ENCODE measurements at regions not wholly inside any gene's neighbourhood (a gene's known extent, or its start where the extent isn't known, plus 50 kb on each side); places are given as distances from the start of the nearest gene placed in this dataset.

GRCh38 chr17:5773816-5774360, 189.6 kb upstream of the NLRP1 start:
- ATAC-seq (ENCODE audit: insufficient read depth, low FRiP score) (no peak), DNase-seq (peak in 2 of 3 donors; percentile 11 to 13)
- H3K4me3 ChIP-seq, result no peak overlapping the region
- 62 to 86% methylated on average over 7 of the region's 7 CpGs for WGBS, 2 donors
- no peaks in the 10 kb centered on the region for H3K36me3 ChIP-seq (ENCODE audit: control insufficient read depth in 4 of 4, insufficient read depth in 4 of 4, low read length in 4 of 4)
- no peak overlapping the region for H3K9ac ChIP-seq (ENCODE audit: insufficient read depth in 1 of 2, low read length in 2 of 2)
- peaks cover 0 to 10% (median 5%) of the 10 kb centered on the region in 5 donors for H3K4me1 ChIP-seq (ENCODE audit: control insufficient read depth in 5 of 5, insufficient read depth in 5 of 5, low read length in 5 of 5)
- no peaks in the 10 kb centered on the region for H3K9me3 ChIP-seq (ENCODE audit: control insufficient read depth in 4 of 4, insufficient read depth in 3 of 4, low read length in 3 of 4)
- H3K27me3 ChIP-seq (ENCODE audit: control insufficient read depth in 3 of 3, insufficient read depth in 3 of 3, low read length in 2 of 3), result peaks cover 0 to 5% (median 0%) of the 10 kb centered on the region in 3 donors
- no peak overlapping the region for H3K27ac ChIP-seq (ENCODE audit: low read depth in 1 of 2, low read length in 1 of 2)
- TF ChIP-seq, protein P1, sequence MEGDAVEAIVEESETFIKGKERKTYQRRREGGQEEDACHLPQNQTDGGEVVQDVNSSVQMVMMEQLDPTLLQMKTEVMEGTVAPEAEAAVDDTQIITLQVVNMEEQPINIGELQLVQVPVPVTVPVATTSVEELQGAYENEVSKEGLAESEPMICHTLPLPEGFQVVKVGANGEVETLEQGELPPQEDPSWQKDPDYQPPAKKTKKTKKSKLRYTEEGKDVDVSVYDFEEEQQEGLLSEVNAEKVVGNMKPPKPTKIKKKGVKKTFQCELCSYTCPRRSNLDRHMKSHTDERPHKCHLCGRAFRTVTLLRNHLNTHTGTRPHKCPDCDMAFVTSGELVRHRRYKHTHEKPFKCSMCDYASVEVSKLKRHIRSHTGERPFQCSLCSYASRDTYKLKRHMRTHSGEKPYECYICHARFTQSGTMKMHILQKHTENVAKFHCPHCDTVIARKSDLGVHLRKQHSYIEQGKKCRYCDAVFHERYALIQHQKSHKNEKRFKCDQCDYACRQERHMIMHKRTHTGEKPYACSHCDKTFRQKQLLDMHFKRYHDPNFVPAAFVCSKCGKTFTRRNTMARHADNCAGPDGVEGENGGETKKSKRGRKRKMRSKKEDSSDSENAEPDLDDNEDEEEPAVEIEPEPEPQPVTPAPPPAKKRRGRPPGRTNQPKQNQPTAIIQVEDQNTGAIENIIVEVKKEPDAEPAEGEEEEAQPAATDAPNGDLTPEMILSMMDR (IDR thresholded peaks at IDR 0.05; ENCODE audit: control extremely low read depth, extremely low read depth), result no peak

GRCh38 chr17:5775098-5775497, 190.8 kb upstream of the NLRP1 start:
- no peak for ATAC-seq (ENCODE audit: insufficient read depth, low FRiP score)
- WGBS, 2 donors, result 59 to 64% methylated on average over 8 of the region's 8 CpGs

DNA sequence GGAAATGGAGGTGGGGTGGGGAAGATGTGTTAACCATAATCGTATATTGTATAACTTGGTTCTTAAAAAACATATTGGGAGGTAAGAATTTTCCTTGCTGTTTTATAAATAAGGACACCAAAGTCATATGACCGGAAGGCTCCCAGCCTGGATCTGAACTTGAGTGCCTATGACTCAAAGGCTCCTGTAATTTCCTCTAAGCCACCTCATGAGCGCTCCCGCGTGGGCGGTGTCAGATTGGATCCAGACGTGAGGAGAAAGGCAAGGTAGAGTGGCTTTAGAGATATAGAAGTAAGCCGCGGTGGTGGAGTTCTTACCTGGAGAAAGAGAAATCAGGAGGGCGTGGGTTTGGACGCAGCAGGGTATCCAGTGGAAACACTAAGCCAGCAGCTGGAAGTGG, 196.2 kb upstream of the NLRP1 start:
- Histone ChIP-seq H3K27me3 (ENCODE audit: control insufficient read depth in 3 of 3, insufficient read depth in 3 of 3, low read length in 2 of 3) (no peaks in the 10 kb centered on the region), H3K36me3 (ENCODE audit: control insufficient read depth in 4 of 4, insufficient read depth in 4 of 4, low read length in 4 of 4) (no peaks in the 10 kb centered on the region), H3K4me1 (ENCODE audit: control insufficient read depth in 5 of 5, insufficient read depth in 5 of 5, low read length in 5 of 5) (no peaks in the 10 kb centered on the region), H3K9ac (ENCODE audit: insufficient read depth in 1 of 2, low read length in 2 of 2) (no peak overlapping the region), H3K4me3 (no peak overlapping the region), H3K9me3 (ENCODE audit: control insufficient read depth in 4 of 4, insufficient read depth in 3 of 4, low read length in 3 of 4) (peaks cover 0 to 12% (median 1%) of the 10 kb centered on the region in 4 donors), H3K27ac (ENCODE audit: low read depth in 1 of 2, low read length in 1 of 2) (no peak overlapping the region)
- 83 to 88% methylated on average over 11 of the region's 11 CpGs for WGBS, 2 donors
- DNase-seq (no peak), ATAC-seq (ENCODE audit: insufficient read depth, low FRiP score) (no peak)
- TF ChIP-seq, protein P1 (IDR thresholded peaks at IDR 0.05; ENCODE audit: control extremely low read depth, extremely low read depth), result no peak

More at GRCh38 chr17:5775098-5775497, 190.8 kb upstream of the NLRP1 start:
- TF ChIP-seq, protein P1 (IDR thresholded peaks at IDR 0.05; ENCODE audit: control extremely low read depth, extremely low read depth), result no peak
- Histone ChIP-seq H3K36me3 (ENCODE audit: control insufficient read depth in 4 of 4, insufficient read depth in 4 of 4, low read length in 4 of 4) (no peaks in the 10 kb centered on the region), H3K4me1 (ENCODE audit: control insufficient read depth in 5 of 5, insufficient read depth in 5 of 5, low read length in 5 of 5) (peaks cover 0 to 9% (median 3%) of the 10 kb centered on the region in 5 donors), H3K27me3 (ENCODE audit: control insufficient read depth in 3 of 3, insufficient read depth in 3 of 3, low read length in 2 of 3) (no peaks in the 10 kb centered on the region), H3K27ac (ENCODE audit: low read depth in 1 of 2, low read length in 1 of 2) (no peak overlapping the region), H3K9ac (ENCODE audit: insufficient read depth in 1 of 2, low read length in 2 of 2) (no peak overlapping the region), H3K9me3 (ENCODE audit: control insufficient read depth in 4 of 4, insufficient read depth in 3 of 4, low read length in 3 of 4) (no peaks in the 10 kb centered on the region), H3K4me3 (no peak overlapping the region)
- DNase-seq, result no peak

All from lung (tissue), 11 donors.